Middle frontal gyrus (tissue), 1 donor: ENCODE measurements at regions not wholly inside any gene's neighbourhood (a gene's known extent, or its start where the extent isn't known, plus 50 kb on each side); places are given as distances from the start of the nearest gene placed in this dataset.
"Not testable (repeated sequence)": the region's sequence is repeated elsewhere in the genome, so short reads cannot be mapped to it uniquely, and the experiment has no call there.

ENCODE experiments used
- DNase-seq: peaks from one replicate; pipeline ENCODE4 v3.0.0-alpha.2; 2015; ENCODE audit warnings: low spot score; ENCODE audit errors: extremely low spot score

DNA sequence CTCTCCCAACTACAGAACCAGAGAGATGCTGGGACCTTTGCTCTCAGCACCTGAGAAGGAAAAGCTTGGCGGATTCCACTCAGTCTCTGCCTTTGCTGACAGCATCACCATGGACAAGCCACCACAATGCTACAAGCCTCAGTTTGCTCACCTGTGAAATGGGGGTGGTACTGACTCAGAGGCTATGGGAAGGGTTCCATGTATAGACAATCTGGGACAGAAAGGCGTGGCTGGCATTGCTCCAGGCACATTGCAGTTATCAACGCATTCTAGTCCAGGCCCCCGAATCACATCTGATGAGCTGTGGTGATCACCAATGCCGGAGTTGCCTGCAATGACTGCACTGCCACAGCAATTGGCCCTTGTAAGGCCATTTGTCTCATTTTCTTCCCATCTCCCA, 72.6 kb downstream of the ISX start:
- DNase-seq, result no peak

- no peak for DNase-seq
Measured at GRCh38 chr22:35140879-35141745, 75.2 kb downstream of the ISX start.

DNA sequence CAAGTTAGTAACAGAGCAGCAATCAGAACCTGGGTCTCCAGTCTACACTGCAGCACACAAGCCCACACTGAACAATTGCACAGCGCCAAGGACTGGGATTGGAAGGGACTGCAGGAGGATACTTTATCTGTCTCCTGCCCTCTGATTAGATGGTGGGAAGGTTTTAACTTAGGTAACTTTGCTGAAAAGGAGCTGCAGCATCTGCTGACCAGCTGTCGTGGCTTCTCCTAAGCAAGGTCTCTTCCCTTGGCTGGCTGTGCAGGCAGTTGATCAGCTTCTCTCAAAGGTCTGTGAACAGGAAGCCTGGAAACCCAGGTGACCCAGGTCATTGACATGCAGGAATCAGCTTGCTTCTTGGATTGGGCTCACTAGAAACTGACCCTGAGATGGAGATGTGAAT, 82.4 kb downstream of the ISX start:
- no peak for DNase-seq

DNA sequence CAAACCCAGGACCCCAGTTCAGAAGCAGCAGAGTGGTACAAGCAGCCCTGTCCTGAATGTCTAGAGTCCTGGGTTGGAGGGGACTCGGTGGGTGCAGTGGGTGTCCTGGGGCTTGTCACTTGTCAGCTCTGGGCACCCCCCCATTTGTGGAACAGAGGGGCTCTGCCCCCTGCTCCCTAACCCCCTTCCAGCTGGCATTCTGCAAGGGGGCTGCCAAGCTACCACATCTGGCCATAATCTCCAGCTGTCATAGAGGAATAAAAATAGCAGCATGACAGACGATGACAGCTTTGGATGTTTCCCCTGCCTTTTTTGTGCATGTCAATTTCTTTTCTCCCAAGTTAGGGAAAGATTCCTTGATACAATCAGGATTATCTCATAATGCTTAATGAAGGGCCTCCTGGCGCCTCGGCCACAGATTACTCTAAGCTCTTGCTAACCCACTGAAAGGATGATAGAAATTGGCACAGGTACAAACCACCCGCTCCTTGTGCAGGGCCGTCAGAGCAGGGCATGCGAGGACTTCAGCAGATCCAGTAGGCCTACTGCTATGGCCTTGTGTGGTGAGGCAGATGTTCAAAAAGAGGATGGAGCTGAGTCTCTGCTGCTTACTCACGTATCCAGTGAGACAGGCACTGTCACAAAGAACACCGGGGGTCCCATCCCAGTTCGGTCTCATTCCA, 83.0 kb downstream of the ISX start:
- DNase-seq, result no peak

DNA sequence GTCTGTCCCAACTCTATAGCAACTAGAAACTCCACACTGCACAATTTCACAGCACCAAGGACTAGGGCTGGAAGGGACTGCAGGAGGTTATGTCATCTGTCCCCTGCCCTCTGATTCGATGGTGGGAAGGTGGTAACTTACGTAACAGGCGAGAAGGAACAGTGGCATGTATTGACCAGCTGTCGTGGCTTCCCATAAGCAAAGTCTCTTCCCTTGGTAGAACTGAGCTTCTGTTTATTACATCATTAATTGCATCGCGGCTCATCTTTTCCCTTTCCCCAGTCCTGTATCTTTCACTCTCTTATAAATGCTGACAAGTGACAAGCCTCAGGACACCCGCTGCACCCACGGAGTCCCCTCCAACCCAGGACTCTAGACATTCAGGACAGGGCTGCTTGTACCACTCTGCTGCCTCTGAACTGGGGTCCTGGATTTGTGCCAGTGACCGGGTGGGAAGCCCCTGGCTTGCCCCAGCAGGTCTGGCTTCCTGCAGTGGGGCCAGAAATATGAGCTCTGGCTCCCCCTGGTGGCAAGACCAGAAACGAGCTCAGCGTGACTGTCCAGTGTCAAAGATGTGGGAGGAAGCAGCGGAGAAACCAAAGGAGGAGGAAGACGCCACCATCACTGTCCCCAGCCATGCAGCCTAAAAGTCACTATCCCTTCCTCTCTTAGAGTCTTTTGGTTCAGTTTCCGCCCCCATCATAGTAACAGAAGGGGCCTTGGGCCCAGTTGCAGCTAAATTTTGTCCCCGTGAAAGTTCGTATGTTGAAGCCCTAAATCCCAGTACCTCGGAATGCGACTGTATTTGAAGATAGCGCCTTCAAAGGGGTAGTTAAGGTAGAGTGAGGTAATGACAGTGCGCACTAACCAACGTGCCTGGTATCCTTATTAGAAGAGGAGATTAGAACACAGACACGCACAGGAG, 84.5 kb downstream of the ISX start:
- no peak for DNase-seq

- no peak for DNase-seq
Measured at GRCh38 chr22:35152316-35152715, 86.4 kb downstream of the ISX start.

DNA sequence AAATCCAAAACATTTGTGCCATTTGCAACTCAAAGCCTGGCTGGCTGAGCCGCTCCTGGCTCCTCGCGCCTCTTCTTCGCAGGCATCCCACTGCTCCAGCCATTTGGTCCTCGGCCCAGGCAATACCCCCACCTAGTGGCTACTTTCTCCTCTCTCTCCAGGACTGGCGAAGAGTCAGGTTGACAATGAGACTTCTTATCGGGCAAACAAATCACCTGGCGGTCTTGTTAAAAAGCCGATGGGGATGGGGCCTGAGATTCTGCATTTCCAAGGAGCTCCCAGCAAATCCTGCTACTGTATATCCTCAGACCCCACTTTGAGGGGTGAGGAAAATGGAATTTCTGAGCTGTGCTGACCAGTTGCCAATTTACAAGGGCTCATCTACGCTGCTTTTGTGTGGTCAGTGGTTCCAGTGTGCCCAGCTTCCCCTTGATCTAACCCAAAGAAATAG, 89.0 kb downstream of the ISX start:
- DNase-seq, result peak; percentile 16

DNA sequence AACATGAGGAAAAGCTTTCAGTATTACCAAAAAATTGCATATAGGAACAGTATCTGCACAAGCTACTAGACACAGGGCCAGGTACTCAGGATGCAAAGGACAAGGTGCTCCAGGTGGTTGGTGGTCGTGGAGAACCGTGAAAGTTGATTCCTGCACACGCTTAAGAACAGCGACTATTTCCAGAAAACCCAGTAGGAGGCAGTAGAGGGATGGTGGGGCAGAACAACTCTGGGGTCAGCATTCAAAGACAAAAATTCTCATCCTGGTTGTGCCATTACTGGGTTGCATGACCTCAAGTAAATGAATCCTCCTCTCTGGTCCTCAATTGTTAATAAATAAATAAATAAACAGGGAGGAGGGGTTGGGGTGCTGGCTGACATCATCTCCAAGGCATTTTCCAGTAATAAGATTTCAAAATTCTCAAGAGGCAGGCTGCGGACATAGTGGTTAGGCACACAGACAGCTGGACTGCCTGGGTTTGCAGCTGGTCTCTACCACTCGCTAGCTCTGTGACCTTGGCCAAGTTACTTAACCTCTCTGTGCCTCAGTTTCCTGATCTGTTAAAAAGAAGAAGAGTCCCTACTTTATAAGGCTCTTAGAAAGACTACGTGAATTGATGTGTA, 89.6 kb downstream of the ISX start:
- DNase-seq, result no peak

DNA sequence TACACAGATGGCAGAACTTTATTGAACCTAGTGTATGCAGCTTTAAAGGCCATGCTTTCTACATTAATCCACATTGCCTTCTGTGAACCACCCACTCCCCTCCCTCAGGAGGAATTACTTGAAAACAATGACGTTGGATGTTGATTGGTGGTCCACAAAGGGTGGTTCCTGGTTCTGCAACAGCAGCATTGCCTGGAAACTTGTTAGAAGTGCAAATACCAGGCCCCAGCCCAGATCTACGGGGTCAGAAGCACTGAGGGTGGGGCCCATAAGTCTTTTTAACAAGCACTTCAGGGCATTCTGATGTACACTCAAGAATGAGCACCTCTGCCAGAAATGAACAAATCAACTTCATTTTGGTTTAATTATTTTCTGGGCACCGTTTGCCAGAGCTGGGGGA, 91.0 kb downstream of the ISX start:
- DNase-seq, result no peak

GRCh38 chr22:35158336-35158735, 92.4 kb downstream of the ISX start:
- DNase-seq, result no peak

- DNase-seq, result no peak
Measured at GRCh38 chr22:35159343-35159742, 93.4 kb downstream of the ISX start.

- DNase-seq, result no peak
Measured at GRCh38 chr22:35160268-35160667, 94.3 kb downstream of the ISX start.

DNA sequence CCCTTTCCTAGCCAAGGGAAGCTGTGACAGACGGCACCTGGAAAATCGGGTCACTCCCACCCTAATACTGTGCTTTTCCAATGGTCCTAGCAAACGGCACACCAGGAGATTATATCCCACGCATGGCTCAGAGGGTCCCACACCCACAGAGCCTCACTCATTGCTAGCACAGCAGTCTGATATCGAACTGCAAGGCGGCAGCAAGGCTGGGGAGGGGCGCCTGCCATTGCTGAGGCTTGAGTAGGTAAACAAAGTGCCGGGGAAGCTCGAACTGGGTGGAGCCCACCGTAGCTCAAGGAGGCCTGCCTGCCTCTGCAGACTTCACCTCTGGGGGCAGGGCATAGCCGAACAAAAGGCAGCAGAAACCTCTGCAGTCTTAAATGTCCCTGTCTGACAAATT, 91.4 kb upstream of the HMGXB4 start:
- DNase-seq, result not testable (repeated sequence)

DNA sequence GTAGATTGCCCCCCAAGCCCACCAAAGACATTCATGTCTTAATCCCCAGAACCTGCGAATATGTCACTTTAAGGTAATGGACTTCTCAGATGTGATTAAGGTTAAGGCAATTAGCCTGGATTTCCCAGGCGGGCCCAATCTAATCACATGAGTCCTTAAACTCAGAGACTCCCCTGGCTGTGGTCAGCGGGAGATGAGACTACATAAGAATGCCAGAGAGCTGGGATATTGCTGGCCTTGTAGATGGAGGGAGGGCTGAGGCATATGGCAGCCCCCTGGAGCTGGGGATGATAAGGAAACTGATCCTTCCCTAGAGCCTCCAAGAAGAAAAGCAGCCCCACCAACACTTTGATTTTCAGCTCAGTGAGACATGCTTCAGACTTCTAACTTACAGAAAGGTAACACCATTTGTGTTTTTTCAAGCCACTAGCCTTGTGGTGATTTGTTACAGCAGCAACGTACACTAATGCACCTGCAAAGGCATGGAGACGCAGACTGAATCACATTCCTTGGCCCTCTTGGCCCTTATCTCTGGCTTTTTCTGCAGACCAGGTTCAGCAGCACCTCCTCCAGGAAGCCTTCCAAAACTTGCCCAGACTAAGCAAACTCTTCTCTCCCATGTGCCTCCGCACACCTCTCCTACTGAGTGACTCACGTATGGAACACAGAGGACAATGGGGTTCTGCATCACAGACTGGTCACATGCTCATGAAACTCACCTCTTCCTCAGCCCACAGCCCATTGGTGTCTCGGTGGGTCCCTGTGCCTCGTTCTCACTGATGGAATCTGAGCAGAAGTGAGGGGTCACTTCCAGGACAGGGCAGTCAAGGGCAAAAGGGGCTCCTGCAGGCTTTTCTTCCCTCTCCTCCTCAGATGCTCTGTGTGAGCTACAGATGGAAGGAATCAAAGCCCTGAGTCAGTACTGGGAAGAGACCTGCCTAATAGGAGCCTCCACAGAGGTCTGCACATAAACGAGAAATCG, 86.3 kb upstream of the HMGXB4 start:
- DNase-seq, result no peak

GRCh38 chr22:35172442-35172841, 84.9 kb upstream of the HMGXB4 start:
- DNase-seq, result no peak

GRCh38 chr22:35173655-35174054, 83.6 kb upstream of the HMGXB4 start:
- DNase-seq, result no peak

DNA sequence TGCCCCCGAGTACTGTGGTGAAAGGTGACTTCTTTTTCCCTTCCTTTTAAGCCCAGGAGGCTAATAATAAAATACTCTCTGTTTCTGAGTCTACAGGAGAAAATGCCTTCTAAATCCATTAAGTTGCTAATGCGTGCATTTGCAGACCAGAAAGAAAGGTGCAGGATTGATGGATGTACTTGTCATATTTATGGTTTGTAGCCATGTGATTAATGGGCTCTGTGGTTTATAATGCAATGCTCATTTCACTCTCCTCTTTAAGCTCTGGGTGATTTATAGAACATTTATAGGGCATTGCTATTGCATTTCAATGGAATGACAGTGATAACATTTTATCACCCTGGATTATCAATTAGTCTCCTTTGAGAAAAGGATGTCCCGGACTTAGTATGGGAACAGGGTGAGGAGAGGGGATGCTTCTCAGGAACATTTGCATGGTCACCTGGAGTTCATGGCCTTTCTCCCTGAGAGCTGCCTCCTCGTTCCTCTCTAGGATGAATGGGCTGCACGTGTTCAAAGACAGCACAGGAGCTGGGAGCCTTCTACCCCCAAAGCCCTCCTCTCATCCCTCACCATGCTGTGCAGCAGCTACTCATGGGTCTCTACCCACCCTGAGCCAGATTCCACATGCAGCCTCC, 82.8 kb upstream of the HMGXB4 start:
- no peak for DNase-seq

DNA sequence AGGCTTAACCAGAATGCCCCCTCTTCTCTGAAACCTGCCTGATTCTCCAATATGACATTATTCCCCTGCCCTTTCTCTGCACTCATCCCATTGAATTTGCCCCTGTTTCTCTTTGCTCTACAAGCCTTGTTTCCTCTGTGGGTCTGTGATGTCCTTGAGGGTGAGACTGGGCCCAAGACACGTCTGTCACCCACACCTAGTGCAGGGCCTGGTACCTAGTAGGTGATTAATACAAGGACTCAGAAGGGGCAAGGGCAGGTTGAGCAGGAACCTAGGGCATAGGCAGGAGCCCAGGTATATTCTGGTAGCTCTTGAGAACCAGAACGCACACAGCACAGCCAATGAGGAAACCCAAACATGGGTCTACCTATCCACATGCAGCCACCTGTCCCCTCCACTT, 81.9 kb upstream of the HMGXB4 start:
- DNase-seq, result no peak

DNA sequence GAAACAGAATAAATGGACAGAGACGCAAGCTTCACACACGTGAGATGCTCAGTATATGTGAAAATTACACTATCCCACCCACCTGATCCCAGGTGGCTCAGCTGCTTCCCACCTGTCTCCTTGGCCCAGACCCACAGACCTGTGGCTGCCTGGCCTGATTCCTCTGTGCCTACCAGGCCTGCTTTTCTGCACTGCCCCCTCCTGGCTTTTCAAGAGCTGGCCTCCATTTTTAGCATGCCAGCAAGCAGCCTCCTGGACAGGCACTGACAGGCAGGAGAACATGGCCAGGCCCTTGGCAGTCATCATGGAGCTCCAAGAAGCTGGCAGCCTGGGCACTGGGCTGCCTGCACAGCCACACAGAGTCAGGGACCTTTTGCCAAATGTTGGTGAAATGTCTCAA, 79.5 kb upstream of the HMGXB4 start:
- DNase-seq, result no peak

- DNase-seq, result no peak
Measured at GRCh38 chr22:35178446-35178845, 78.8 kb upstream of the HMGXB4 start.
